ENCODE measurements at regions not wholly inside any gene's neighbourhood (a gene's known extent, or its start where the extent isn't known, plus 50 kb on each side); places are given as distances from the start of the nearest gene placed in this dataset.

DNA sequence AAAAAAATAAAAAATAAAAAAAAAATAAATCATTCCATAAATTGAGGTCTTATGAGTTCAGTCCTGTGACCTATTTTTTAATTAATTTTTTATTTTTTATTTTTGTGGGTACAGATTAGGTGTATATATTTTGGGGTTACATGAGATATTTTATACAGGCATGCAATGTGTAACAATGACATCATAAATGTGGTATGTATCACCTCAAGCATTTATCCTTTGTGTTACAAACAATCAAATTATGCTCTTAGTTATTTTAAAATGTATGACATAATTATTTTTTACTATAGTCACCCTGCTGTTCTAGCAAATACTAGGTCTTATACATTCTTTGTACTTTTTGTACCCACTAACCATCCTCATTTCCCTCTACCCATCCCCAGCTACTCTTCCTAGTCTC is 537.9 kb downstream of the HINT1 start:
- Histone ChIP-seq H3K9me3 (ENCODE audit: control insufficient read depth, low read depth, low read length) (no peaks in the 10 kb centered on the region), H3K9ac (ENCODE audit: extremely low read depth, insufficient read length, low read length) (no peak overlapping the region), H2AFZ (ENCODE audit: low read length) (no peak overlapping the region), H2BK20ac (ENCODE audit: low read depth, low read length, poor library complexity, severe bottlenecking) (no peak overlapping the region), H4K5ac (ENCODE audit: insufficient read length, low read depth, low read length) (no peak overlapping the region), H3K79me1 (ENCODE audit: insufficient read depth, low read depth, low read length, poor library complexity, severe bottlenecking) (no peaks in the 10 kb centered on the region), H2BK15ac (ENCODE audit: low read depth, low read length) (no peak overlapping the region), H3K56ac (ENCODE audit: insufficient read length, low read depth, low read length) (no peak overlapping the region), H3K18ac (ENCODE audit: insufficient read length, low read depth, low read length) (no peak overlapping the region), H3K27me3 (ENCODE audit: insufficient read depth, low read length) (no peaks in the 10 kb centered on the region), H3K4me1 (ENCODE audit: insufficient read depth, low read length) (no peaks in the 10 kb centered on the region), H4K91ac (ENCODE audit: insufficient read length, low read depth, low read length) (no peak overlapping the region), H4K20me1 (ENCODE audit: control insufficient read depth, insufficient read depth, insufficient read length) (no peaks in the 10 kb centered on the region), H2AK5ac (ENCODE audit: insufficient read length, low read length) (no peak overlapping the region), H2BK5ac (ENCODE audit: insufficient read length, low read length) (no peak overlapping the region), H3K4ac (ENCODE audit: low read depth, low read length) (no peak overlapping the region), H4K8ac (replicated peaks; ENCODE audit: insufficient read length, low read depth, low read length) (no peak overlapping the region), H2BK120ac (ENCODE audit: low read depth, low read length, poor library complexity, severe bottlenecking) (no peak overlapping the region), H3K23me2 (ENCODE audit: insufficient read length, low read depth, low read length, poor library complexity, severe bottlenecking) (no peaks in the 10 kb centered on the region), H3K4me2 (ENCODE audit: insufficient read depth, insufficient read length, low read length) (no peak overlapping the region), H3K27ac (ENCODE audit: insufficient read length, low read depth, low read length) (no peak overlapping the region), H3K79me2 (ENCODE audit: insufficient read depth, low read length) (no peaks in the 10 kb centered on the region), H3K14ac (ENCODE audit: insufficient read depth, low read length) (no peak overlapping the region), H2BK12ac (ENCODE audit: insufficient read length, low read depth, low read length) (no peak overlapping the region), H3T11ph (ENCODE audit: low read length) (no peak overlapping the region), H3K23ac (ENCODE audit: insufficient read length, low read depth, low read length) (no peak overlapping the region)
- H3K4me3 Mint-ChIP-seq, result no peak overlapping the region
- peaks cover 11 to 21% of the 10 kb centered on the region in 2 experiments; a peak in 4 of 5 replicates for H3K9me3 Mint-ChIP-seq
- no peak overlapping the region for H3K27ac Mint-ChIP-seq
- H3K27me3 Mint-ChIP-seq (ENCODE audit: low read depth), result no peaks in the 10 kb centered on the region
- H3K4me1 Mint-ChIP-seq, result no peaks in the 10 kb centered on the region
- TF ChIP-seq, protein P1, sequence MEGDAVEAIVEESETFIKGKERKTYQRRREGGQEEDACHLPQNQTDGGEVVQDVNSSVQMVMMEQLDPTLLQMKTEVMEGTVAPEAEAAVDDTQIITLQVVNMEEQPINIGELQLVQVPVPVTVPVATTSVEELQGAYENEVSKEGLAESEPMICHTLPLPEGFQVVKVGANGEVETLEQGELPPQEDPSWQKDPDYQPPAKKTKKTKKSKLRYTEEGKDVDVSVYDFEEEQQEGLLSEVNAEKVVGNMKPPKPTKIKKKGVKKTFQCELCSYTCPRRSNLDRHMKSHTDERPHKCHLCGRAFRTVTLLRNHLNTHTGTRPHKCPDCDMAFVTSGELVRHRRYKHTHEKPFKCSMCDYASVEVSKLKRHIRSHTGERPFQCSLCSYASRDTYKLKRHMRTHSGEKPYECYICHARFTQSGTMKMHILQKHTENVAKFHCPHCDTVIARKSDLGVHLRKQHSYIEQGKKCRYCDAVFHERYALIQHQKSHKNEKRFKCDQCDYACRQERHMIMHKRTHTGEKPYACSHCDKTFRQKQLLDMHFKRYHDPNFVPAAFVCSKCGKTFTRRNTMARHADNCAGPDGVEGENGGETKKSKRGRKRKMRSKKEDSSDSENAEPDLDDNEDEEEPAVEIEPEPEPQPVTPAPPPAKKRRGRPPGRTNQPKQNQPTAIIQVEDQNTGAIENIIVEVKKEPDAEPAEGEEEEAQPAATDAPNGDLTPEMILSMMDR (conservative IDR thresholded peaks at IDR 0.05), result no peak
- no peak for DNase-seq
- H3K36me3 Mint-ChIP-seq (ENCODE audit: insufficient read depth in 1 of 3, low read depth in 3 of 3), result peaks cover 0 to 5% (median 2%) of the 10 kb centered on the region in 3 experiments; a peak in 3 of 7 replicates
